HepG2 (cell line): ENCODE measurements at regions not wholly inside any gene's neighbourhood (a gene's known extent, or its start where the extent isn't known, plus 50 kb on each side); places are given as distances from the start of the nearest gene placed in this dataset.

ENCODE experiments used
- ATAC-seq: fragments of 200-7000 bp; cut with Tn5 transposase; 3 replicates; pipeline ENCODE4 v1.9.1; 2020; ENCODE audit warnings: mild to moderate bottlenecking, moderate library complexity
- BruUV-seq: library from RNA; stranded (reverse); fragments of 400-500 nt; replicated peaks from 2 replicates; lab custom pipeline; 2021; lab: Mats Ljungman, UMichigan
- CTCF ChIA-PET: fragments of 300-600 bp; formaldehyde crosslinking; extraction: SDS; loops from one replicate; lab custom pipeline; 2021; ENCODE audit warnings: low total read pairs, inconsistent platforms, low intra/inter-chr PET ratio; lab: Yijun Ruan, JAX
- POLR2A ChIA-PET: fragments of 350-600 bp; sonication (Branson Sonifier 250); formaldehyde crosslinking; loops from one replicate; lab custom pipeline; 2020; ENCODE audit warnings: antibody characterized with exemption, inconsistent platforms; lab: Yijun Ruan, JAX
- DNase-seq: peaks from one replicate; pipeline ENCODE4 v3.0.0-alpha.2; 2015; ENCODE audit warnings: low spot score
- FAIRE-seq: peaks from 3 replicates; lab custom pipeline; 2011; peaks lifted over from hg19 to GRCh38; lab: Jason Lieb, UNC
- H2AFZ ChIP-seq: one replicate; pipeline ENCODE4 v1.6.1; 2011; ENCODE audit warnings: low read length, inconsistent platforms
- H3K27ac ChIP-seq: fragments of 300-600 bp; 3 replicates; pipeline ENCODE4 v1.8.0; 2011; ENCODE audit warnings: mixed run types, mild to moderate bottlenecking, mixed read lengths, low read length, inconsistent platforms; ENCODE audit not compliant: insufficient read depth; ENCODE audit errors: extremely low read length
- H3K27me3 ChIP-seq, 2 experiments: fragments of 200-600 bp in 1 of 2; 2 replicates in 1 of 2; 3 replicates in 1 of 2; pipeline versions ENCODE4 v1.6.0 to v1.8.0; 2011; ENCODE audit warnings: low read length in 2 of 2, mild to moderate bottlenecking in 2 of 2, moderate library complexity in 2 of 2, inconsistent platforms in 1 of 2; ENCODE audit not compliant: insufficient read depth in 2 of 2, control insufficient read depth in 1 of 2
- H3K36me3 ChIP-seq, 2 experiments: fragments of 200-600 bp in 1 of 2; replicated peaks in 1 of 2; 2 replicates in 1 of 2; 3 replicates in 1 of 2; pipeline versions ENCODE4 v1.5.1 to v1.8.0; 2011; ENCODE audit warnings: low read length in 2 of 2, inconsistent platforms in 1 of 2; ENCODE audit not compliant: insufficient read depth in 2 of 2, control insufficient read depth in 1 of 2
- H3K4me1 ChIP-seq: 2 replicates; pipeline ENCODE4 v1.5.1; 2012; ENCODE audit warnings: low read length, inconsistent platforms; ENCODE audit not compliant: insufficient read depth
- H3K4me2 ChIP-seq: 2 replicates; pipeline ENCODE4 v1.6.0; 2011; ENCODE audit warnings: low read depth, low read length, inconsistent platforms
- H3K4me3 ChIP-seq, 3 experiments: fragments of 200-600 bp in 1 of 3; sonication (generic), shearing (Covaris generic) in 1 of 3; replicated peaks in 1 of 3; 2 replicates each; pipeline ENCODE4 v1.5.1; 2011 to 2016; ENCODE audit warnings: low read length in 3 of 3, inconsistent platforms in 2 of 3, low read depth in 2 of 3, mild to moderate bottlenecking in 2 of 3, control low read depth in 1 of 3, mixed read lengths in 1 of 3; ENCODE audit not compliant: insufficient read depth in 1 of 3
- H3K79me2 ChIP-seq: one replicate; pipeline ENCODE4 v1.6.1; 2011; ENCODE audit warnings: low read length, inconsistent platforms; ENCODE audit not compliant: insufficient read depth
- H3K9ac ChIP-seq: 2 replicates; pipeline ENCODE4 v1.6.0; 2011; ENCODE audit warnings: mild to moderate bottlenecking, low read depth, low read length, inconsistent platforms; ENCODE audit not compliant: insufficient read depth
- H3K9me3 ChIP-seq: 2 replicates; pipeline ENCODE4 v1.5.1; 2012; ENCODE audit warnings: mild to moderate bottlenecking, low read length
- H4K20me1 ChIP-seq: 2 replicates; pipeline ENCODE4 v1.6.0; 2011; ENCODE audit warnings: inconsistent platforms, mild to moderate bottlenecking, low read length, moderate library complexity; ENCODE audit not compliant: insufficient read depth
- DPF2 ChIP-seq: sonication (generic); formaldehyde crosslinking; IDR thresholded peaks from 2 replicates; pipeline ENCODE4 v1.4.0; 2020; ENCODE audit warnings: mild to moderate bottlenecking, low read depth, missing genetic modification reagents, borderline replicate concordance
- E2F2 ChIP-seq: sonication (generic); formaldehyde crosslinking; IDR thresholded peaks from 2 replicates; pipeline ENCODE4 v1.4.0; 2020; ENCODE audit warnings: missing genetic modification reagents, borderline replicate concordance
- MAFG ChIP-seq: sonication (generic); formaldehyde crosslinking; IDR thresholded peaks from 2 replicates; pipeline ENCODE4 v1.5.1; 2020; ENCODE audit warnings: mild to moderate bottlenecking, missing genetic modification reagents
- PHF8 ChIP-seq: sonication (generic); formaldehyde crosslinking; IDR thresholded peaks from 2 replicates; pipeline ENCODE4 v1.5.0; 2020; ENCODE audit warnings: missing genetic modification reagents
- SIN3B ChIP-seq: fragments of 150-350 bp; IDR thresholded peaks from 2 replicates; pipeline ENCODE4 v1.6.1; 2014; ENCODE audit warnings: low read length
- ZMAT3 ChIP-seq: sonication (generic); formaldehyde crosslinking; conservative IDR thresholded peaks from 2 replicates; pipeline ENCODE4 v1.7.0; 2021; ENCODE audit warnings: missing genetic modification reagents
- ZNF274 ChIP-seq: sonication (generic); formaldehyde crosslinking; IDR thresholded peaks from 2 replicates; pipeline ENCODE4 v1.5.1; 2020; ENCODE audit warnings: mild to moderate bottlenecking, missing genetic modification reagents
- ZNF292 ChIP-seq: sonication (generic); formaldehyde crosslinking; IDR thresholded peaks from 2 replicates; pipeline ENCODE4 v1.8.1; 2022; ENCODE audit warnings: mild to moderate bottlenecking, low read depth, missing genetic modification reagents, borderline replicate concordance
- ZNF34 ChIP-seq: sonication (generic); formaldehyde crosslinking; IDR thresholded peaks from 2 replicates; pipeline ENCODE4 v1.4.0; 2020; ENCODE audit warnings: mild to moderate bottlenecking, missing genetic modification reagents, borderline replicate concordance
- ZNF558 ChIP-seq: sonication (generic); formaldehyde crosslinking; IDR thresholded peaks from 2 replicates; pipeline ENCODE4 v1.9.0; 2022; ENCODE audit warnings: mild to moderate bottlenecking, missing genetic modification reagents, borderline replicate concordance
- in situ Hi-C: cut with HindIII; loops from 2 replicates; pipeline ENCODE4 v1.10.0; 2017; ENCODE audit warnings: low pct_unique_long_range_greater_than_20kb; ENCODE audit not compliant: extremely low pct_ligation_motif_present
- intact Hi-C: fragments of 100-400 bp; cut with micrococcal nuclease; formaldehyde crosslinking; loops from one replicate; pipeline ENCODE4 v1.10.0; 2022; ENCODE audit not compliant: unreplicated experiment
- TF ChIP-seq, protein P1 (sequence below): sonication (generic); formaldehyde crosslinking; IDR thresholded peaks from 2 replicates; pipeline ENCODE4 v1.4.0; 2020; ENCODE audit warnings: mild to moderate bottlenecking, missing genetic modification reagents
- TF ChIP-seq, protein P2 (sequence below): sonication (generic); formaldehyde crosslinking; IDR thresholded peaks from 2 replicates; pipeline ENCODE4 v1.8.0; 2022; ENCODE audit warnings: mild to moderate bottlenecking, missing genetic modification reagents
- TF ChIP-seq, protein P3 (sequence below): sonication (generic); formaldehyde crosslinking; IDR thresholded peaks from 2 replicates; pipeline ENCODE4 v1.4.0; 2020; ENCODE audit warnings: missing genetic modification reagents; ENCODE audit errors: not compliant biosample characterization

DNA sequence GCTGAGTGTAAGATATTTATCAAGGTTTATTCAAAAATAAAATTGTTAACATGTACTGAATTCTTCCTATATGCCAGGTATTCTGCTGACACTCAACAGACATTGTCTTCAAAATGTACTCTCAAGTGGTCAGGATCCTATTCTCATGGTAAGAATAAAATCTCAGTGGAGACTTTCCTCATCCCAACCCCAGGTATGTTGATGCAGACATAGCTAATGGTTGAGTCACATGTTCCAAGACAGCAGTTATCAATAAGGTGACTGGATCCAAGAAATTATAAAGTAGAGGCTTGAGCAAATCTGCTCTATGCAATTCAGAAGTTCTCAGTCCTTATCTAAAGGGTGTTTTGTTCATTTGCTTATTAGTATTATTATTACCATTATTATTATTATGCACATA, 115.2 kb upstream of the GABRA2 start:
- in situ Hi-C loops, result no loop called here
- Histone ChIP-seq H3K36me3 (no peaks in the 10 kb centered on the region), H3K4me1 (no peaks in the 10 kb centered on the region), H4K20me1 (no peaks in the 10 kb centered on the region), H3K27ac (no peak overlapping the region), H3K79me2 (no peaks in the 10 kb centered on the region), H3K9ac (no peak overlapping the region), H3K4me2 (no peak overlapping the region), H3K27me3 (no peaks in the 10 kb centered on the region; a peak in 1 of 5 replicates), H3K4me3 (no peak overlapping the region), H2AFZ (no peak overlapping the region), H3K9me3 (no peaks in the 10 kb centered on the region)
- DNase-seq, result no peak
- ChIA-PET POLR2A (no interaction called here), CTCF (no interaction called here)
- intact Hi-C loops, result no loop called here
- TF ChIP-seq ZNF558 (CRISPR knock-in tag) (no peak), ZNF292 (CRISPR knock-in tag) (no peak), SIN3B (no peak), PHF8 (CRISPR knock-in tag) (no peak), ZNF274 (CRISPR knock-in tag) (no peak), DPF2 (CRISPR knock-in tag) (no peak), E2F2 (CRISPR knock-in tag) (no peak), MAFG (no peak), ZNF34 (no peak), ZMAT3 (no peak)
- TF ChIP-seq, protein P1, sequence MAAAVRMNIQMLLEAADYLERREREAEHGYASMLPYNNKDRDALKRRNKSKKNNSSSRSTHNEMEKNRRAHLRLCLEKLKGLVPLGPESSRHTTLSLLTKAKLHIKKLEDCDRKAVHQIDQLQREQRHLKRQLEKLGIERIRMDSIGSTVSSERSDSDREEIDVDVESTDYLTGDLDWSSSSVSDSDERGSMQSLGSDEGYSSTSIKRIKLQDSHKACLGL (CRISPR knock-in tag), result no peak
- TF ChIP-seq, protein P2, sequence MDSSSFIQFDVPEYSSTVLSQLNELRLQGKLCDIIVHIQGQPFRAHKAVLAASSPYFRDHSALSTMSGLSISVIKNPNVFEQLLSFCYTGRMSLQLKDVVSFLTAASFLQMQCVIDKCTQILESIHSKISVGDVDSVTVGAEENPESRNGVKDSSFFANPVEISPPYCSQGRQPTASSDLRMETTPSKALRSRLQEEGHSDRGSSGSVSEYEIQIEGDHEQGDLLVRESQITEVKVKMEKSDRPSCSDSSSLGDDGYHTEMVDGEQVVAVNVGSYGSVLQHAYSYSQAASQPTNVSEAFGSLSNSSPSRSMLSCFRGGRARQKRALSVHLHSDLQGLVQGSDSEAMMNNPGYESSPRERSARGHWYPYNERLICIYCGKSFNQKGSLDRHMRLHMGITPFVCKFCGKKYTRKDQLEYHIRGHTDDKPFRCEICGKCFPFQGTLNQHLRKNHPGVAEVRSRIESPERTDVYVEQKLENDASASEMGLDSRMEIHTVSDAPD (CRISPR knock-in tag), result no peak
- TF ChIP-seq, protein P3, sequence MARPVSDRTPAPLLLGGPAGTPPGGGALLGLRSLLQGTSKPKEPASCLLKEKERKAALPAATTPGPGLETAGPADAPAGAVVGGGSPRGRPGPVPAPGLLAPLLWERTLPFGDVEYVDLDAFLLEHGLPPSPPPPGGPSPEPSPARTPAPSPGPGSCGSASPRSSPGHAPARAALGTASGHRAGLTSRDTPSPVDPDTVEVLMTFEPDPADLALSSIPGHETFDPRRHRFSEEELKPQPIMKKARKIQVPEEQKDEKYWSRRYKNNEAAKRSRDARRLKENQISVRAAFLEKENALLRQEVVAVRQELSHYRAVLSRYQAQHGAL (CRISPR knock-in tag), result no peak
- no peak for FAIRE-seq
- BruUV-seq, result no TSS peak
- ATAC-seq, result no peak
